HEK293T (cell line): ENCODE measurements at regions not wholly inside any gene's neighbourhood (a gene's known extent, or its start where the extent isn't known, plus 50 kb on each side); places are given as distances from the start of the nearest gene placed in this dataset.

Source experiments
- CTCF ChIA-PET: fragments of 350-600 bp; formaldehyde crosslinking; extraction: SDS; loops from one replicate; lab custom pipeline; 2021; ENCODE audit warnings: antibody characterized with exemption, inconsistent platforms; lab: Yijun Ruan, JAX
- POLR2A ChIA-PET: fragments of 350-600 bp; formaldehyde crosslinking; extraction: SDS; loops from one replicate; lab custom pipeline; 2020; ENCODE audit warnings: antibody characterized with exemption, inconsistent platforms; lab: Yijun Ruan, JAX
- DNase-seq: peaks from one replicate; pipeline ENCODE4 v3.0.0; 2012; ENCODE audit warnings: mixed read lengths; ENCODE audit errors: extremely low spot score
- ARNT ChIP-seq: fragments of 450-650 bp; IDR thresholded peaks from 2 replicates; pipeline ENCODE4 v1.6.1; 2017; ENCODE audit warnings: mild to moderate bottlenecking
- BHLHE40 ChIP-seq: fragments of 450-650 bp; IDR thresholded peaks from 2 replicates; pipeline ENCODE4 v1.6.1; 2016; ENCODE audit warnings: mild to moderate bottlenecking, moderate library complexity, borderline replicate concordance
- CTBP1 ChIP-seq: fragments of 450-650 bp; IDR thresholded peaks from 2 replicates; pipeline ENCODE4 v1.6.1; 2016; ENCODE audit warnings: borderline replicate concordance
- ELF4 ChIP-seq: fragments of 450-650 bp; IDR thresholded peaks from 2 replicates; pipeline ENCODE4 v1.6.1; 2017; ENCODE audit warnings: antibody characterized with exemption
- FOXA1 ChIP-seq: fragments of 450-650 bp; IDR thresholded peaks from 2 replicates; pipeline ENCODE4 v1.6.1; 2016; ENCODE audit warnings: mild to moderate bottlenecking
- FOXK2 ChIP-seq: fragments of 450-650 bp; IDR thresholded peaks from 2 replicates; pipeline ENCODE4 v1.6.1; 2016; ENCODE audit warnings: mild to moderate bottlenecking
- FOXM1 ChIP-seq: fragments of 450-650 bp; IDR thresholded peaks from 2 replicates; pipeline ENCODE4 v1.6.1; 2017; ENCODE audit warnings: mild to moderate bottlenecking, borderline replicate concordance
- HDGF ChIP-seq: fragments of 450-650 bp; IDR thresholded peaks from 2 replicates; pipeline ENCODE4 v1.6.1; 2017; ENCODE audit warnings: antibody characterized with exemption, borderline replicate concordance
- L3MBTL2 ChIP-seq: fragments of 450-650 bp; conservative IDR thresholded peaks from 2 replicates; pipeline ENCODE4 v1.6.1; 2016; ENCODE audit warnings: mild to moderate bottlenecking
- LEF1 ChIP-seq: fragments of 450-650 bp; IDR thresholded peaks from 2 replicates; pipeline ENCODE4 v1.6.1; 2017; ENCODE audit warnings: mild to moderate bottlenecking, borderline replicate concordance
- NFRKB ChIP-seq: fragments of 450-650 bp; IDR thresholded peaks from 2 replicates; pipeline ENCODE4 v1.6.1; 2016; ENCODE audit warnings: mild to moderate bottlenecking, moderate library complexity
- PKNOX1 ChIP-seq: fragments of 450-650 bp; IDR thresholded peaks from 2 replicates; pipeline ENCODE4 v1.6.1; 2016
- SP1 ChIP-seq: fragments of 450-650 bp; IDR thresholded peaks from 2 replicates; pipeline ENCODE4 v1.6.1; 2017
- SUZ12 ChIP-seq: fragments of 450-650 bp; IDR thresholded peaks from 2 replicates; pipeline ENCODE4 v1.6.1; 2016; ENCODE audit warnings: mild to moderate bottlenecking
- TARDBP ChIP-seq: fragments of 450-650 bp; IDR thresholded peaks from 2 replicates; pipeline ENCODE4 v1.6.1; 2016
- ZNF384 ChIP-seq: fragments of 450-650 bp; IDR thresholded peaks from 2 replicates; pipeline ENCODE4 v1.6.1; 2016

GRCh38 chr7:79973455-79973854, 161.2 kb upstream of the GNAI1 start:
- no peak for TF ChIP-seq PKNOX1
- no peak for TF ChIP-seq NFRKB
- TF ChIP-seq SUZ12 = no peak
- no peak for TF ChIP-seq FOXA1
- no peak for TF ChIP-seq ELF4
- TF ChIP-seq FOXK2 = no peak
- TF ChIP-seq ZNF384 = no peak
- CTCF ChIA-PET = no interaction called here
- no peak for DNase-seq
- POLR2A ChIA-PET = no interaction called here

GRCh38 chr7:79971058-79971457, 163.6 kb upstream of the GNAI1 start:
- no peak for DNase-seq
- CTCF ChIA-PET = no interaction called here
- no peak for TF ChIP-seq FOXK2
- no peak for TF ChIP-seq ARNT
- TF ChIP-seq NFRKB = no peak
- TF ChIP-seq BHLHE40 = no peak
- TF ChIP-seq ZNF384 = no peak
- TF ChIP-seq CTBP1 = no peak
- no peak for TF ChIP-seq ELF4
- no peak for TF ChIP-seq L3MBTL2
- TF ChIP-seq FOXA1 = no peak
- no peak for TF ChIP-seq LEF1
- no peak for TF ChIP-seq FOXM1
- TF ChIP-seq SP1 = no peak
- TF ChIP-seq TARDBP = no peak
- no peak for TF ChIP-seq HDGF
- no peak for TF ChIP-seq SUZ12
- POLR2A ChIA-PET = no interaction called here

- TF ChIP-seq TARDBP (no peak), ARNT (no peak), ELF4 (no peak), FOXM1 (no peak), PKNOX1 (no peak), BHLHE40 (no peak), HDGF (no peak), SP1 (no peak), ZNF384 (no peak), NFRKB (no peak), SUZ12 (no peak)
- CTCF ChIA-PET = no interaction called here
- no peak for DNase-seq
- POLR2A ChIA-PET = no interaction called here
Observed at GRCh38 chr7:79968894-79969293, 165.7 kb upstream of the GNAI1 start.

GRCh38 chr7:79968077-79968648, 166.5 kb upstream of the GNAI1 start:
- TF ChIP-seq FOXK2 = no peak
- TF ChIP-seq SP1 = no peak
- no peak for TF ChIP-seq HDGF
- no peak for TF ChIP-seq ELF4
- DNase-seq = no peak
- ChIA-PET POLR2A (no interaction called here), CTCF (no interaction called here)

- no peak for DNase-seq
- CTCF ChIA-PET = no interaction called here
- TF ChIP-seq FOXK2 (no peak), SUZ12 (no peak), NFRKB (no peak), CTBP1 (no peak), FOXM1 (no peak)
- POLR2A ChIA-PET = no interaction called here
Observed at GRCh38 chr7:79965946-79966345, 168.7 kb upstream of the GNAI1 start.

- ChIA-PET POLR2A (no interaction called here), CTCF (no interaction called here)
- DNase-seq = no peak
- TF ChIP-seq FOXK2 = no peak
- no peak for TF ChIP-seq LEF1
- no peak for TF ChIP-seq NFRKB
- TF ChIP-seq FOXA1 = no peak
- TF ChIP-seq HDGF = no peak
- TF ChIP-seq PKNOX1 = no peak
- TF ChIP-seq ELF4 = no peak
- no peak for TF ChIP-seq BHLHE40
- TF ChIP-seq ZNF384 = no peak
- no peak for TF ChIP-seq SP1
- TF ChIP-seq FOXM1 = no peak
- no peak for TF ChIP-seq ARNT
- TF ChIP-seq SUZ12 = no peak
Observed at GRCh38 chr7:79964463-79964862, 170.2 kb upstream of the GNAI1 start.

- TF ChIP-seq SUZ12 = no peak
- no peak for TF ChIP-seq CTBP1
- TF ChIP-seq NFRKB = no peak
- TF ChIP-seq FOXM1 = no peak
- TF ChIP-seq FOXK2 = no peak
- no peak for TF ChIP-seq LEF1
- no peak for TF ChIP-seq SP1
- no peak for TF ChIP-seq FOXA1
- no peak for TF ChIP-seq BHLHE40
- no peak for TF ChIP-seq ELF4
- no peak for TF ChIP-seq L3MBTL2
- no peak for TF ChIP-seq ARNT
- TF ChIP-seq PKNOX1 = no peak
- TF ChIP-seq ZNF384 = no peak
- TF ChIP-seq HDGF = no peak
- no peak for TF ChIP-seq TARDBP
- ChIA-PET POLR2A (no interaction called here), CTCF (no interaction called here)
- DNase-seq = no peak
Observed at GRCh38 chr7:79953130-79953529, 181.5 kb upstream of the GNAI1 start.
